AG20443 (cell line): ENCODE measurements at regions not wholly inside any gene's neighbourhood (a gene's known extent, or its start where the extent isn't known, plus 50 kb on each side); places are given as distances from the start of the nearest gene placed in this dataset.

Experiments used
- DNase-seq: peaks from one replicate; pipeline ENCODE4 v3.0.0; 2012; ENCODE audit warnings: low spot score, mixed read lengths

DNA sequence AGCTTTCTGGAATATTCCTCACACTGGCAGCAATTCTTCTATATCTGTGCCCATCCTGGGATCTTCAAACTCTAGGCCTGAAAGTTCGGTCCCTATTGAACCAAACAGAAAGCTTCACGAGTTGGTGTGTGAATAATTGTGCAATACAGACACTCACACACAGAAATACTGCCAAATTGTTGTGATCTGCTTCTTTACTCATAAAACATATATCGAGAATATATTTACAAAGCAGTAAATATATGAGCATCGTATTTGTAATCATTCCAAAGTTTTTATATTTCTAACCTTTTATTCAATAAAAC, 56.6 kb upstream of the BEX4 start:
- no peak for DNase-seq

DNA sequence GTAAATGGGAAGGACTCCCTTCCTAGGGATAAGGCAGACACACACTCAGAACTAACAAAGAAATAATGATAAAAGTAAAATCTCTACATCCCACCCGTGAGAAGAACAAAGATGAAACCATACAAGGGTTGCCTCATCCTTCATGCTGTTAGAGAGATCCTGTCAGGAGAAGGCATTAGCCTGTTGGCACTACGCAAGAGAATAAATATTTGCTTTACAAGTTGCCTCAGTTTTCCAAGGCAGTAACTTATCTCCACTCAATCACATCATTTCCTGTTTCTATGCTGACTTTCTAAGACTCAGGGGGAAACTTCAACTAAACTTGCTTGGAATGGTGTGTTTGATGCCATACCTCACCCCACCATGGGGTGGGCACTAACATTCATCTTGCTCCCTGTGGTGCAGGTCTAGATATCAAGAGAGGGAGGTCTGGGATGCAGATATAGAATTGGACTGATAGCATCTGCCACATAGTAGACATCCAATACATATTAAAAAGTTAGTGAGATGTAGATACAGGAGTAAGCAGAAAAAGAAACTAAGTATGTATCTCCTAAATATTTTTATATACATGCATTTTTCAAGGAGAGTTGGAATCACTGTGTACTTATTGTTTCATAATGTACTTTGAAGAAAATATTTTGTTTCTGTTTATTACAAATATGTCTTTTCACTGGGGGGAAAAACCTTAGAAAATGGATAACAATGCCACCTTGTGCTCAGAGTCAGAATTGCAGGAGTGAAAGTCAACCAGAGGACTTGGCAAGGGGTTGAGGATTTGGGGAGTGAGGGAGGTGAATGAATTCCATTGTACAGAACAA, 57.2 kb upstream of the BEX4 start:
- DNase-seq, result peak; percentile 37

DNA sequence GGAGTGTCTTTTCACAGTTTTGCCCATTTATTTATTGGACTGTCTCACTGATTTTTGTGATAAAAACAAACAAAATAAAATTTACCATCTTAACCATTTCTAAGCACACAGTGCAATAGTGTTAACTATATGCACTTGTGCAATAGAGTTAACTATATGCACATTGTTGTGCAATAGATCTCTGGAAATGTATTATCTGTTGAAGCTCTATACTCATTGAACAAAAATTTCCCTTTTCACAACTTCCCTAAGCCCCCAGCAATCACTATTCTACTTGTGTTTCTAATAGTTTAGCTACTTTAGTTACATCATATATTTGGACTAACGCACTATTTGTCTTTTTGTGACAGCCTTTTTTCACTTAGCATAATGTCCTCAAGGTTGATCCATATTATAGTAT, 59.7 kb upstream of the BEX4 start:
- no peak for DNase-seq

DNA sequence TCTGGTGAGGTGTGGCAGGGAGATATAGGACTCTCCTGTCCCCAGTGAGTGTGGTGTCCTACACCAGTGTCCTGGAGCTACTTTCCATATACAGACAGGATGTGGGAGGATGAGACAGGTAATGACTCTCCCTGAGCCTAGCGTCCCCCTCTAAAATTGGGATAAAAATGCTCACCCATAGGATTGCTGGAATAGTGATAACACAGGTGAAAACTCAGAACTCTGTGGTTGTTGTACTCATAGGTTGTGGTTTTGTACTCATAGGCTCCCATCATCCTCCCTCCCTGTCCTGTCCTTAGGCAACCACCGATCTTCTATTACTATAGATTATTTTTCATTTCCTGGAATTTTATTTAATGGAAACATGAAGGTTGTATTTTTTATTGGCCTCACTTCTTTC, 60.7 kb upstream of the NXF3 start:
- DNase-seq, result no peak

DNA sequence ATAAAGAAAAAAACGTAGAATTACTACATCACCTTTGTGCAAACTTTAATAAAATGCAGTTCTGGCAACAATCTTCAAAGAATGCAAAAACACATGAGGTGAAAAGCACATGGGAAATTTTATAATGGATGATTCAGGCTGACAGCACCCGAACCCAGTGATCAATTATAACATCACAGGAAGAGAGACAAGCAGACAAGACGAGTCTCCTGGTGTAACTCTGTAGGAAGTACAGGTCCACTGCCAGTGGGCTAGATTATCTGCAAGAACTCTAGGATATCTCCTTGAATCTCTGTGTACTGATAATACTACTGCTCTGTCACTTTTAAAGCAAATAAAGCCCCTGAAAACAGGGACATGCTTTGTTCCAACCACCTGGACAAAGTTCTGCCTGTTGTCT, 58.9 kb upstream of the NXF3 start:
- no peak for DNase-seq

DNA sequence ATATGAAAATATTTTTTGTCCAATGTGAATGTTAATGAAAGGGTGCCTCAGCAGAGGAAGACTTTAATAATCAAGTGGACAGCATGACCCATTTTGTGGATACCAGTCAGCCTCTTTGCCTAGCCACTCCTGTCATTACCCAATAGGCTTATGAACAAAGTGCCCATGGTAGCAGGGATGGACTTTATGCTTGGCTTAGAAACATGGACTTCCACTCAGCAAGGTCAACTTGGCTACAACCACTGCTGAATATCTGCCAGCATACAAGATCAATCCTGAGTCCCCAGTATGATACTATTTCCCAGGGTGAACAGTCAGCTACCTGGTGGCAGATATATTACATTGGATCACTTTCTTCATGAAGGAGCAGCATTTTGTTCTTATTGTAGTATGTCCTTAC, 56.7 kb upstream of the NXF3 start:
- DNase-seq, result no peak

- DNase-seq, result no peak
Measured at GRCh38 chrX:103148075-103148474, 55.1 kb upstream of the NXF3 start.
